Colonic mucosa (tissue), 4 donors: ENCODE measurements at regions not wholly inside any gene's neighbourhood (a gene's known extent, or its start where the extent isn't known, plus 50 kb on each side); places are given as distances from the start of the nearest gene placed in this dataset.
"Not testable (repeated sequence)": the region's sequence is repeated elsewhere in the genome, so short reads cannot be mapped to it uniquely, and the experiment has no call there.

Experiments
- DNase-seq: peaks from one replicate; pipeline ENCODE4 v3.0.0-alpha.2; 2020
- H3K27ac ChIP-seq: fragments of 200-600 bp; one replicate; pipeline ENCODE4 v1.8.0; 2021
- H3K27me3 ChIP-seq: fragments of 200-600 bp; one replicate; pipeline ENCODE4 v1.8.0; 2021
- H3K36me3 ChIP-seq: fragments of 200-600 bp; one replicate; pipeline ENCODE4 v1.8.0; 2021
- H3K4me1 ChIP-seq: fragments of 200-600 bp; one replicate; pipeline ENCODE4 v1.8.0; 2021; ENCODE audit warnings: mild to moderate bottlenecking
- H3K4me3 ChIP-seq: fragments of 200-600 bp; one replicate; pipeline ENCODE4 v1.8.0; 2021
- H3K9ac ChIP-seq, 2 donors: one replicate each; pipeline ENCODE4 v1.7.0; 2013; ENCODE audit warnings: control low read depth in 2 of 2, low read depth in 2 of 2, low read length in 2 of 2
- H3K9me3 ChIP-seq: fragments of 200-600 bp; one replicate; pipeline ENCODE4 v1.8.0; 2021
- intact Hi-C: fragments of 100-400 bp; cut with DNase I; formaldehyde crosslinking; loops from one replicate; pipeline ENCODE4 v1.14.1; 2022
- TF ChIP-seq, protein P1 (sequence below): fragments of 200-600 bp; IDR thresholded peaks from one replicate; pipeline ENCODE4 v1.8.0; 2022; ENCODE audit warnings: antibody characterized with exemption, mild to moderate bottlenecking
- donor health status: healthy.
- donor health status: DM: no; HTN: no; CAD: no.
- donor health status: DM: no; HTN: no; CAD: no.

DNA sequence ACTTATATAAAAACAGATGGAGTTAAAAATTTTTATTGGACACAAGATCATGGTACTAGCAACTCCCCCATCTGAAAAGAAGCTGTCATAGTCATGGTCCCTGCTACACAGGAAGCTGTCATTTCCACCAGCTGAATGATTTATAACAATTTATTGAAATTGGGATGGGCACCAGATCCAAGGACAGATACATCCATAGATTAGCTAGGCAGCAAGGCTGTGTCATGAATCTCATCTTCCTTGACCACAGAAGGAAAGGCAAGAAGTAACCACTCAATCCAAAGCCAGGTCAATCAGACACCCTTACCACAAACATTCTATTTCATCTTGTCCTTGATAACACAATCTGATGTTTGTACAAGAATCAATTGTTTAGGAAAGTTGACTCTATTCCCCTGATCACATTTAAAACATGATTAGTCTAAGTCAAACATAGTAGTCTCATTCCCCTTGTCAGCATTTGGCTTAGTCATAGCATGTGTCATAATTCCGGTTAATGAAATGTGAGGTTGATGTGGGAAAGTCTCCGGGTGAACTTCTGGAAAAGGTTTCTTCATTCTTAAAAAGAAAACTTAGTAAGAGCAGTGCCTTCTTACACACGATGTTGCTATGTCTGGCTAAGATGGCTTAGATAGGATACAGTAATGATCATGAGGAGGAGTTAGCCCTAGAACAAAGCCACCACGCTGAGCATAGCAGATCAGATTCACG lies 462.6 kb upstream of the PAPPA start:
- Histone ChIP-seq H3K9ac (no peak overlapping the region), H3K36me3 (no peaks in the 10 kb centered on the region), H3K9me3 (no peaks in the 10 kb centered on the region), H3K27ac (no peak overlapping the region), H3K4me1 (no peaks in the 10 kb centered on the region), H3K4me3 (no peak overlapping the region), H3K27me3 (no peaks in the 10 kb centered on the region)
- TF ChIP-seq, protein P1, sequence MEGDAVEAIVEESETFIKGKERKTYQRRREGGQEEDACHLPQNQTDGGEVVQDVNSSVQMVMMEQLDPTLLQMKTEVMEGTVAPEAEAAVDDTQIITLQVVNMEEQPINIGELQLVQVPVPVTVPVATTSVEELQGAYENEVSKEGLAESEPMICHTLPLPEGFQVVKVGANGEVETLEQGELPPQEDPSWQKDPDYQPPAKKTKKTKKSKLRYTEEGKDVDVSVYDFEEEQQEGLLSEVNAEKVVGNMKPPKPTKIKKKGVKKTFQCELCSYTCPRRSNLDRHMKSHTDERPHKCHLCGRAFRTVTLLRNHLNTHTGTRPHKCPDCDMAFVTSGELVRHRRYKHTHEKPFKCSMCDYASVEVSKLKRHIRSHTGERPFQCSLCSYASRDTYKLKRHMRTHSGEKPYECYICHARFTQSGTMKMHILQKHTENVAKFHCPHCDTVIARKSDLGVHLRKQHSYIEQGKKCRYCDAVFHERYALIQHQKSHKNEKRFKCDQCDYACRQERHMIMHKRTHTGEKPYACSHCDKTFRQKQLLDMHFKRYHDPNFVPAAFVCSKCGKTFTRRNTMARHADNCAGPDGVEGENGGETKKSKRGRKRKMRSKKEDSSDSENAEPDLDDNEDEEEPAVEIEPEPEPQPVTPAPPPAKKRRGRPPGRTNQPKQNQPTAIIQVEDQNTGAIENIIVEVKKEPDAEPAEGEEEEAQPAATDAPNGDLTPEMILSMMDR, result no peak
- DNase-seq, result no peak
- intact Hi-C loops, result no loop called here

DNA sequence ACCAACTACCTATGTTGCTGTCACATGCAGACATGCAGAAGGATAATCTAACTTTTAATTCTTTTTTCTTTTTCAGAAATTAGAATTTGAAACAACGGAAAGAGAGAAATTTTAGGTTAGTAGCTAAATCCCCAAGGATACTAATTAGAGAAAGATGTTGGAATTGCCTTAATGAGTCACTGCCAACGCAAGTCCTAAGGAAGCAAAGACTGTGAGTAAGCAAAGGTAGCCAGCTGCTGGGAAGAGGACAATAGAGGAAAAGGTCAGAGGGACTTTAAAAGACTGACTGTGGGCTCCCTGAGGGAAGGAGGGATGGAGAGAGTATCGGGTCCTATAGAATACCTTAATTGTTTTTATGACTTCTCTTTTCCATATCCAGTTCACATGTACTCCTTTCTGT lies 461.9 kb upstream of the PAPPA start:
- H3K4me3 ChIP-seq, result no peak overlapping the region
- DNase-seq, result no peak
- H3K27me3 ChIP-seq, result no peaks in the 10 kb centered on the region
- TF ChIP-seq, protein P1, result no peak
- no peak overlapping the region for H3K27ac ChIP-seq
- no peaks in the 10 kb centered on the region for H3K9me3 ChIP-seq
- H3K4me1 ChIP-seq, result no peaks in the 10 kb centered on the region
- H3K9ac ChIP-seq, result no peak overlapping the region
- H3K36me3 ChIP-seq, result no peaks in the 10 kb centered on the region
- intact Hi-C loops, result no loop called here

DNA sequence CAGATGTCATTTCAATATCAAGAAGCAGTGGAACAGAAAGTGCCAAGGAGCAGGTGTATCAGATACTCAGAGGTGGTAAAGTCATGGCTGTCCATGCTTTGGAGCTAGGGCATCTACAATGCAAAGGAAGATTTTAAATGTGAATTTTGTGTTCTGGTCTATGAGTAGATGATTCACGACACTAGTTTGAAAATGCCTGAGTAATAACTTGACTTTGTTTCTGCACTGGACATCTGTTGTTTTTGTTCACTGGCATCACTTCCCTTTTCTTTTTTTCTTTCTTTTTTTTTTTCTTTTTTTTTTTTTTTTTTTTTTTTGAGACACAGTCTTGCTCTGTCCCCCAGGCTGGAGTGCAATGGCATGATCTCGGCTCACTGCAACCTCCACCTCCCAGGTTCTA lies 460.7 kb upstream of the PAPPA start:
- DNase-seq, H3K36me3 ChIP-seq, intact Hi-C loops, H3K27ac ChIP-seq, H3K4me1 ChIP-seq, H3K9me3 ChIP-seq, H3K27me3 ChIP-seq, H3K4me3 ChIP-seq, H3K9ac ChIP-seq: not testable (repeated sequence)

DNA sequence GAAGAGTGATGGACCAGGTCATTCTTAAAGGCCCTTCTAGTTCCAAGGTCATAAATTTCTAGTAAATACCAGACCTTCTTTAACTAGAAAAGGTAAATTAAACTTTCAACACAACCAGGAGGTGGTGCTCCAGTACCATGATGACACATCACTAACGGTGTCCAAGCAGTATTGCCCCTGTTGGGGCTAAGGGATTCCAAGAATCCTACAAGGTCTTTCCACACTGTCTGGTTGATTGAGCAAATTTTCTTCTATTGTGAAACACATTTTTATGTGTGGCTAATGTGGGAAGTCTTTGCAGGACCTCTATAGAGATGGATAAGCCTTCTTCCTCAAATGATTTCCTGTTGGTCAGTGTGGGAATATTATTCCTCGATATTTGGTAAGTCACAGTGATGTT lies 459.6 kb upstream of the PAPPA start:
- Histone ChIP-seq H3K4me3 (no peak overlapping the region), H3K36me3 (no peaks in the 10 kb centered on the region), H3K9me3 (no peaks in the 10 kb centered on the region), H3K4me1 (no peaks in the 10 kb centered on the region), H3K9ac (no peak overlapping the region), H3K27me3 (no peaks in the 10 kb centered on the region), H3K27ac (no peak overlapping the region)
- TF ChIP-seq, protein P1, result no peak
- intact Hi-C loops, result no loop called here
- DNase-seq, result no peak

DNA sequence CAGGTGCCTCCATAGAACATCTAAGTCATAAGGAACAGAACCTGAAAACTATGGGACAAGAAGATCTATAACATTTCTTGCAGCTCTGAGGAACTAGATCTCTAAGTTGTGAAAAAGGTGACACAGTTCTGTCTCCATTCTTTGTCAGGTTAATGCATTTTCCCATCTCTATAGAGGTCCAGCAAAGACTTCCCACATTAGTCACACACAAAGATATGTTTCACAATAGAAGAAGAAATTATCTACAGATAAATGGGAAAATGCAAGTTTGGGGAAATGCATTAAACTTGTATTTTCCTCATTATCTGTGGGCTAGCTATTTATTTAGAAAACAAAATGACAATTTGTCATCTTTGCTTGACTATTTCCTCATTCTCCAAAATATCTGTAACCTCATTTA lies 458.6 kb upstream of the PAPPA start:
- Histone ChIP-seq H3K9ac (no peak overlapping the region), H3K27me3 (no peaks in the 10 kb centered on the region), H3K4me1 (no peaks in the 10 kb centered on the region), H3K4me3 (no peak overlapping the region), H3K36me3 (no peaks in the 10 kb centered on the region), H3K27ac (no peak overlapping the region), H3K9me3 (no peaks in the 10 kb centered on the region)
- no peak for DNase-seq
- intact Hi-C loops, result no loop called here
- TF ChIP-seq, protein P1, result no peak

DNA sequence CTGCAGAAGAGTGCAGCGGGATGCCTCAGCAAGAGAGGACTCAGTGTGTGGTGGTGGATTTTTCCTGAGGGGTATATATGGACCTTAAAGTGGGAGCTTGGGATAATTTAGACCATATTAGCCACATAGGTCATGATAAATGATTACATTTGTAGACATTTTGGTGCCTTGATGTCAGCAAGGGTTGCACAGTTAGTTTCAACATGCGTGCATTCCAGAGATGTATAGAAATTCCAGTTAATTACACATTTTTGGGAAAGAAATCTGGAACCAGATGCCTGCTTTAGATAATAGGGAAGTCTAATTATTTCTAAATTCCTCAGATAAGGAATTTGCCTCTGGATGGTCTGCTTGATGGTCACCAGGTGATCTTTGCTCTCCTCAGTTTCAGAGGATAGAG lies 440.6 kb upstream of the PAPPA start:
- H3K27ac ChIP-seq, result no peak overlapping the region
- no peaks in the 10 kb centered on the region for H3K9me3 ChIP-seq
- intact Hi-C loops, result no loop called here
- no peaks in the 10 kb centered on the region for H3K27me3 ChIP-seq
- H3K4me3 ChIP-seq, result no peak overlapping the region
- no peak for DNase-seq
- no peak overlapping the region for H3K9ac ChIP-seq
- H3K4me1 ChIP-seq, result no peaks in the 10 kb centered on the region
- TF ChIP-seq, protein P1, result no peak
- no peaks in the 10 kb centered on the region for H3K36me3 ChIP-seq
